AG04450 (cell line): ENCODE measurements at regions not wholly inside any gene's neighbourhood (a gene's known extent, or its start where the extent isn't known, plus 50 kb on each side); places are given as distances from the start of the nearest gene placed in this dataset.
"Not testable (repeated sequence)": the region's sequence is repeated elsewhere in the genome, so short reads cannot be mapped to it uniquely, and the experiment has no call there.

Experiments used
- CTCF ChIA-PET: fragments of 300-600, 350-600 bp; formaldehyde crosslinking; extraction: SDS; loops from one replicate; lab custom pipeline; 2022; ENCODE audit warnings: antibody characterized with exemption, inconsistent platforms; lab: Charles Lee
- POLR2A ChIA-PET: fragments of 350-600 bp; formaldehyde crosslinking; extraction: SDS; loops from one replicate; lab custom pipeline; 2021; ENCODE audit warnings: antibody characterized with exemption, inconsistent platforms; lab: Yijun Ruan, JAX
- DNase-seq: peaks from one replicate; pipeline ENCODE4 v3.0.0-alpha.2; 2011; ENCODE audit warnings: low read depth, low spot score
- H3K27ac ChIP-seq: one replicate; pipeline ENCODE4 v1.5.1; 2012; ENCODE audit warnings: low read depth, low read length, control low read depth
- H3K27me3 ChIP-seq: one replicate; pipeline ENCODE4 v1.6.0; 2012; ENCODE audit warnings: low read length; ENCODE audit not compliant: control insufficient read depth, insufficient read depth
- H3K4me3 ChIP-seq: 2 replicates; pipeline ENCODE4 v1.5.1; 2011; ENCODE audit warnings: mild to moderate bottlenecking, low read depth, low read length, control low read depth
- H3K9me3 ChIP-seq: 2 replicates; pipeline ENCODE4 v1.5.1; 2012; ENCODE audit warnings: low read length; ENCODE audit not compliant: control insufficient read depth, insufficient read depth
- TF ChIP-seq, protein P1 (sequence below): IDR thresholded peaks from 2 replicates; pipeline ENCODE4 v1.5.1; 2011; ENCODE audit warnings: low read depth, low read length, control low read depth, inconsistent platforms

DNA sequence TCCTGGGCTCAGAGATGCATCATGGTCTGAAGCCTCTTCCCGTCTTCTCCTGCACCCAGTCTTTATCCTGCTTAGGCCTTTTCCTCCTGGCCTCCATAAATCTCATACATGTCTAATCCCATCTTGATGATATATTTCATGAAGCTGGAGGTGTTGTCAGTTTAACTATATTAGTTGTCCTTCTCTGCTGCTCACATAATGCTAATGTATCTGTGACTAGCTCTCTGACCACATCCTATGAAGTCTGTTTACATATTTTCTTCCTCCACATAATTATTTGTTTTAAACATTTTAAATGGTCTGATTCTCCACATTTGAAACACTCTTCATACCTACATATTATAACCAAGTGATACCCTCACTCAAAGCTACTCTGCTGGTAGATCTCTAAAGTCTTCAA, 315.2 kb upstream of the RND3 start:
- peak overlapping the region; percentile 41 for H3K27ac ChIP-seq

DNA sequence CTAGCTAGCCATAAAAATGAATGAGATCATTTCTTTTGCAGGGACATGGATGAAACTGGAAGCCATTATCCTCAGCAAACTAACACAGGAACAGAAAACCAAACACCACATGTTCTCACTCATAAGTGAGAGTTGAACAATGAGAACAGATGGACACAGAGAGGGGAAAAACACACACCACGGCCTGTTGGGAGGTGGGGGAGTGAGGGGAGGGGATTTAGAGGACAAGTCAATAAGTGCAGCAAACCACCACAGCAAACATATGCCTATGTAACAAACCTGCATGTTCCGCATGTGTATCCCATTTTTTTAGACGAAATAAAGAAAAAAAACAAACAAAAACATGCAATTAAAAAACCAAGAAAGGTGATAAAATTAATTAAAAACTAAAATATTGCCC, 308.8 kb upstream of the RND3 start:
- H3K27ac ChIP-seq, H3K9me3 ChIP-seq, CTCF ChIA-PET, DNase-seq, POLR2A ChIA-PET, H3K27me3 ChIP-seq, H3K4me3 ChIP-seq: not testable (repeated sequence)

More for the DNA sequence above, 315.2 kb upstream of the RND3 start:
- TF ChIP-seq, protein P1, sequence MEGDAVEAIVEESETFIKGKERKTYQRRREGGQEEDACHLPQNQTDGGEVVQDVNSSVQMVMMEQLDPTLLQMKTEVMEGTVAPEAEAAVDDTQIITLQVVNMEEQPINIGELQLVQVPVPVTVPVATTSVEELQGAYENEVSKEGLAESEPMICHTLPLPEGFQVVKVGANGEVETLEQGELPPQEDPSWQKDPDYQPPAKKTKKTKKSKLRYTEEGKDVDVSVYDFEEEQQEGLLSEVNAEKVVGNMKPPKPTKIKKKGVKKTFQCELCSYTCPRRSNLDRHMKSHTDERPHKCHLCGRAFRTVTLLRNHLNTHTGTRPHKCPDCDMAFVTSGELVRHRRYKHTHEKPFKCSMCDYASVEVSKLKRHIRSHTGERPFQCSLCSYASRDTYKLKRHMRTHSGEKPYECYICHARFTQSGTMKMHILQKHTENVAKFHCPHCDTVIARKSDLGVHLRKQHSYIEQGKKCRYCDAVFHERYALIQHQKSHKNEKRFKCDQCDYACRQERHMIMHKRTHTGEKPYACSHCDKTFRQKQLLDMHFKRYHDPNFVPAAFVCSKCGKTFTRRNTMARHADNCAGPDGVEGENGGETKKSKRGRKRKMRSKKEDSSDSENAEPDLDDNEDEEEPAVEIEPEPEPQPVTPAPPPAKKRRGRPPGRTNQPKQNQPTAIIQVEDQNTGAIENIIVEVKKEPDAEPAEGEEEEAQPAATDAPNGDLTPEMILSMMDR = no peak
- Histone ChIP-seq H3K4me3 (no peak overlapping the region), H3K9me3 (no peaks in the 10 kb centered on the region), H3K27me3 (no peaks in the 10 kb centered on the region)
- ChIA-PET CTCF (no interaction called here), POLR2A (no interaction called here)
- DNase-seq = no peak

DNA sequence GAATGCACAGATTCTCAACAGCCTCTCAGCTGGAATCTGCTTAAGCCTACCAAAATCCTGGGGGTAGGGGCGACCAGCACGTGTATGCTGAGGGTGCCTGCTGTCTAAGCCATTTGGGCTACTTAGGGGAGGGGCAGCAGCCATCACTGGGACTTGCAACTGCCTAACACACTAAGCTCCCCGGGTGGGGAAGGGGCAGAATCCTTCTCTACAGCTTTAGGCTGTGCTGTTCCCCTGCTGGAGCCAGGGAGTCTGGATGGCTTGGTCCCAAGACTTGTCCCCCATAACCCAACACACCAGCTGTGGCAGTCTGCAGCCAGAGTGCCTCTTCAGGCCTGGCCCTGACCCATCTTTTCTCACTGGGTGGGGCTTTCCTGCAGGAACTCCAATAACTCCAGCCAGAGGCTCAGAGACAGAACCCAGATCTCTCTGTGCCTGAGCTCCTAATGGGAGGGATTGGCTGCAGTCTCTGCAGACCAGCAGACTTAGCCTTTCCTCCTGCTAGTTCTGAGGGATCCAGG, 305.4 kb upstream of the RND3 start:
- no peak for DNase-seq
- H3K27ac ChIP-seq = no peak overlapping the region
- TF ChIP-seq, protein P1 = no peak
- H3K4me3 ChIP-seq = no peak overlapping the region
- POLR2A ChIA-PET = no interaction called here
- no peaks in the 10 kb centered on the region for H3K27me3 ChIP-seq
- CTCF ChIA-PET = no interaction called here
- H3K9me3 ChIP-seq = peaks cover 6% of the 10 kb centered on the region

DNA sequence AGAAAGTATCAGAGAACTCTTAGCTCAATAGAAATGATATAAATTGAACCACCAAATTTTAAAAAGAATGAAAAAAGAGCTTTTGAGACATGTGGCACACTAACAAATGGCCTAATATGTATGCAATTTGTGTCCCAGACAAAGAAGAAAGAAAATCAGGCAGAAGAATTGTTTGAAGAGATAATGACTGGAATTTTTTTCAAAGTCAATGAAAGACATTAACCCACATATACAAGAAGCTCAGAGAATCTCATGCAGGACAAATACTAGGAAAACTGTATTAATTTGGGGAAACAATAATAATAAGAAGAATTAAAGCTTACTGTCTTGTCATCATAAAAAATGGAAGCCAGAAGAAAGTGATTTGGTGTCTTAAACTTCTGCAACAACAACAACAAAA, 304.1 kb upstream of the RND3 start:
- CTCF ChIA-PET = no interaction called here
- TF ChIP-seq, protein P1 = no peak
- Histone ChIP-seq H3K9me3 (peaks cover 6% of the 10 kb centered on the region), H3K27ac (no peak overlapping the region), H3K4me3 (no peak overlapping the region), H3K27me3 (no peaks in the 10 kb centered on the region)
- POLR2A ChIA-PET = no interaction called here
- DNase-seq = no peak

DNA sequence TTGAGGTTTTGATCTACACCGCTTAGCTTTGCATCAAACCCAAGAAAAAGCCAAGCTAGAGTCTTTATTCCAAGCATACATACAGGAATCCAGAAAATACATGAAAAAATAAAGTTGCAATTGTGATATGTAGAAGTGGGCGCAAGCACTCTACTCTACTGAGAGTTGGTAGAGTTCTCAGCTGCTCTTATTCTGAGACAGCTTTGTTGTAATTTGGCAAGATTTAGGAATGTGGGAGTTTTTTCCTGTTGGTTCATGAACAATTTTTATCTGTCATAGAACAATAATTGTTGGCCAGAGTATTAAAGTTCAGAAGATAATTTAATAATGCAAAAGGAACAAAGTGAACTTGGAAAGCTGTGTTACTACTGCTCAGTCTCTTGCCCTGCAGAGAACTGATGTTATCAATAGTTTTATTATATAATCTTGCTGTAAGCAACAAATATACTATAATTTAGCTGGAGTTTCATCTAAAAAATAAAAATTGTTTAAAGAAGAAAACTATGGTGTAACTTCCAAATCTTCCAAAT, 302.0 kb upstream of the RND3 start:
- Histone ChIP-seq H3K27me3 (no peaks in the 10 kb centered on the region), H3K27ac (no peak overlapping the region), H3K4me3 (no peak overlapping the region), H3K9me3 (peaks cover 6% of the 10 kb centered on the region)
- CTCF ChIA-PET = interaction anchor here (1.0 kb wide), 1 partner anchor 450 kb away, joined by 3 read pairs; no protein-coding TSS in a partner anchor
- TF ChIP-seq, protein P1 = no peak
- POLR2A ChIA-PET = no interaction called here
- no peak for DNase-seq
